Mesothelial cell of epicardium (in vitro differentiated cells): ENCODE measurements at regions not wholly inside any gene's neighbourhood (a gene's known extent, or its start where the extent isn't known, plus 50 kb on each side); places are given as distances from the start of the nearest gene placed in this dataset.

ENCODE experiments used
- DNase-seq, 2 experiments: peaks; one replicate each; pipeline ENCODE4 v3.0.0; 2021; ENCODE audit warnings: low spot score in 2 of 2; ENCODE audit not compliant: unreplicated experiment in 2 of 2
- H3K27ac Mint-ChIP-seq: 2 replicates; pipeline ENCODE4 v1.8.0; 2021; ENCODE audit warnings: mixed read lengths
- H3K27me3 Mint-ChIP-seq: 2 replicates; pipeline ENCODE4 v1.8.0; 2021; ENCODE audit warnings: low read depth, mixed read lengths
- H3K36me3 Mint-ChIP-seq: 2 replicates; pipeline ENCODE4 v1.8.0; 2021; ENCODE audit warnings: mixed read lengths
- H3K4me1 Mint-ChIP-seq: 2 replicates; pipeline ENCODE4 v1.8.0; 2021; ENCODE audit warnings: mixed read lengths
- H3K4me3 Mint-ChIP-seq: 2 replicates; pipeline ENCODE4 v1.8.0; 2021; ENCODE audit warnings: mild to moderate bottlenecking, moderate library complexity, mixed read lengths
- H3K9me3 Mint-ChIP-seq: 2 replicates; pipeline ENCODE4 v1.8.0; 2021; ENCODE audit warnings: mixed read lengths
- TF ChIP-seq, protein P1 (sequence below): fragments of 200-600 bp; sonication (generic); IDR thresholded peaks from one replicate; pipeline ENCODE4 v1.5.0; 2021; ENCODE audit warnings: antibody characterized with exemption; ENCODE audit not compliant: unreplicated experiment

DNA sequence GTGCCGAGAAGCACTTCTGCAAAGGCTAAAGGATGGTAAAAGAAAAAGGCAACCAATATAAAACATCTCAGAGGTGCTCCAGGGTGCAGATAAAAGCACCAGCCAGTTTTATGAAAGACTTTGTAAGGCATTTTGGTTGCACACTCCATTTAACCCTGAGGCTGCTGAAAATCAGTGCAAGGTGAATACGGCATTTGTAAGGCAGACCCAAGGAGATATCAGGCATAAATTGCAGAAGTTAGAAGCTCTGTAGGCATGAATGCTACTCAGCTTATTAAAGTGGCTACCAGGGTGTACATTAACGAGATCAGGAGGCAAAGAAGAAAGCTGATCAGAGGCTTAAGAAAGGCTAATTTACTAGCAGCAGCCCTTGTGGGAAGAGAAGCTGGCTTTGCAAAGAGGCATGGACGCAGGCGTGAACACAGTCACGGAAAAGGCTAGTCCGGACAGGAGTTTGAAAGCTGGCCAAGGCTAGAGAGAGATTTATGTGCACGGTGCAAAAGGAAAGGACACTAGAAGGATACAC, 99.6 kb downstream of the ZNF429 start:
- H3K36me3 Mint-ChIP-seq = no peaks in the 10 kb centered on the region
- H3K9me3 Mint-ChIP-seq = peaks cover 21% of the 10 kb centered on the region
- H3K4me1 Mint-ChIP-seq = peaks cover 59% of the 10 kb centered on the region
- H3K4me3 Mint-ChIP-seq = peak overlapping the region; percentile 61
- TF ChIP-seq, protein P1, sequence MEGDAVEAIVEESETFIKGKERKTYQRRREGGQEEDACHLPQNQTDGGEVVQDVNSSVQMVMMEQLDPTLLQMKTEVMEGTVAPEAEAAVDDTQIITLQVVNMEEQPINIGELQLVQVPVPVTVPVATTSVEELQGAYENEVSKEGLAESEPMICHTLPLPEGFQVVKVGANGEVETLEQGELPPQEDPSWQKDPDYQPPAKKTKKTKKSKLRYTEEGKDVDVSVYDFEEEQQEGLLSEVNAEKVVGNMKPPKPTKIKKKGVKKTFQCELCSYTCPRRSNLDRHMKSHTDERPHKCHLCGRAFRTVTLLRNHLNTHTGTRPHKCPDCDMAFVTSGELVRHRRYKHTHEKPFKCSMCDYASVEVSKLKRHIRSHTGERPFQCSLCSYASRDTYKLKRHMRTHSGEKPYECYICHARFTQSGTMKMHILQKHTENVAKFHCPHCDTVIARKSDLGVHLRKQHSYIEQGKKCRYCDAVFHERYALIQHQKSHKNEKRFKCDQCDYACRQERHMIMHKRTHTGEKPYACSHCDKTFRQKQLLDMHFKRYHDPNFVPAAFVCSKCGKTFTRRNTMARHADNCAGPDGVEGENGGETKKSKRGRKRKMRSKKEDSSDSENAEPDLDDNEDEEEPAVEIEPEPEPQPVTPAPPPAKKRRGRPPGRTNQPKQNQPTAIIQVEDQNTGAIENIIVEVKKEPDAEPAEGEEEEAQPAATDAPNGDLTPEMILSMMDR = no peak
- no peaks in the 10 kb centered on the region for H3K27me3 Mint-ChIP-seq
- no peak for DNase-seq
- peak overlapping the region; percentile 97 for H3K27ac Mint-ChIP-seq
